ENCODE measurements at regions not wholly inside any gene's neighbourhood (a gene's known extent, or its start where the extent isn't known, plus 50 kb on each side); places are given as distances from the start of the nearest gene placed in this dataset.

GRCh38 chr3:104316118-104316517 is 1050.6 kb upstream of the ALCAM start:
- no peak overlapping the region for H3K14ac ChIP-seq (ENCODE audit: insufficient read length)
- no peak overlapping the region for H2BK20ac ChIP-seq (ENCODE audit: low read length)
- H3K4me2 ChIP-seq (ENCODE audit: insufficient read depth in 1 of 2, low read depth in 2 of 2, low read length in 2 of 2) = no peak overlapping the region
- no peak overlapping the region for H3K4ac ChIP-seq (replicated peaks; ENCODE audit: insufficient read length, low read depth, low read length)
- no peaks in the 10 kb centered on the region for H4K20me1 ChIP-seq (replicated peaks in 1 of 2; ENCODE audit: control insufficient read depth in 1 of 2, insufficient read depth in 2 of 2, low read length in 2 of 2)
- no peak overlapping the region for H2BK12ac ChIP-seq (ENCODE audit: low read depth, low read length)
- no peaks in the 10 kb centered on the region for H3K79me2 ChIP-seq (ENCODE audit: control insufficient read depth in 1 of 2, insufficient read depth in 2 of 2, low read length in 2 of 2)
- H3K4me3 ChIP-seq (ENCODE audit: extremely low read depth in 1 of 4, insufficient read depth in 2 of 4, low read depth in 3 of 4, low read length in 4 of 4) = no peak overlapping the region
- 100% methylated on average over 1 of the region's 1 CpG; no CpG with 5 or more reads in 1 of the 2 experiments for WGBS, 2 experiments (ENCODE audit: extremely low coverage in 1 of 2, insufficient coverage in 1 of 2, insufficient read length in 1 of 2, insufficient replicate concordance in 2 of 2, low coverage in 1 of 2, low lambda C conversion rate in 2 of 2, missing lambda C conversion rate in 1 of 2)
- H3K56ac ChIP-seq (replicated peaks; ENCODE audit: insufficient read length, low read depth, low read length) = no peak overlapping the region
- no peak overlapping the region for H3K23ac ChIP-seq (ENCODE audit: insufficient read length)
- H3K36me3 ChIP-seq (ENCODE audit: control insufficient read depth in 2 of 4, insufficient read depth in 4 of 4, low read length in 3 of 4) = no peaks in the 10 kb centered on the region; a peak in 1 of 8 replicates
- no peak overlapping the region for H2AFZ ChIP-seq (ENCODE audit: low read length)
- DNase-seq (ENCODE audit: low read depth in 1 of 2, low spot score in 2 of 2) (no peak), FAIRE-seq (no peak)
- no peak overlapping the region for H3K18ac ChIP-seq (ENCODE audit: extremely low read depth, low read length)
- H2BK120ac ChIP-seq (replicated peaks; ENCODE audit: low read depth, low read length) = no peak overlapping the region
- H3K27me3 ChIP-seq (replicated peaks in 1 of 4; ENCODE audit: control insufficient read depth in 3 of 4, extremely low read depth in 1 of 4, insufficient read depth in 3 of 4, low read length in 3 of 4) = no peaks in the 10 kb centered on the region
- no peak overlapping the region for H4K8ac ChIP-seq (ENCODE audit: extremely low read depth, insufficient read depth, low read length)
- no peak overlapping the region for H2AK5ac ChIP-seq (ENCODE audit: low read depth, low read length)
- no peaks in the 10 kb centered on the region for H3K9me3 ChIP-seq (ENCODE audit: insufficient read depth in 2 of 2, low read depth in 1 of 2, low read length in 1 of 2)
- H3K4me1 ChIP-seq (replicated peaks in 1 of 4; ENCODE audit: control insufficient read depth in 3 of 4, insufficient read depth in 4 of 4, low read length in 3 of 4) = no peaks in the 10 kb centered on the region
- no peak overlapping the region for H2BK5ac ChIP-seq (ENCODE audit: low read depth, low read length)
- no peak overlapping the region for H4K5ac ChIP-seq (ENCODE audit: insufficient read length, low read depth, low read length)
- CTCF ChIA-PET (ENCODE audit: partially characterized antibody) = interaction anchor here (0.6 kb wide), 1 partner anchor 608 kb away, joined by 3 read pairs; no protein-coding TSS in a partner anchor
- no peak overlapping the region for H3K27ac ChIP-seq (ENCODE audit: low read depth, low read length)
- H3K9ac ChIP-seq (replicated peaks in 1 of 4; ENCODE audit: extremely low read depth in 1 of 4, low read depth in 3 of 4, low read length in 3 of 4) = no peak overlapping the region
- POLR2A ChIA-PET (ENCODE audit: partially characterized antibody) = no interaction called here
- H3K79me1 ChIP-seq (ENCODE audit: low read depth, low read length) = no peaks in the 10 kb centered on the region
- H3K23me2 ChIP-seq (ENCODE audit: low read depth, low read length) = no peaks in the 10 kb centered on the region
- H4K91ac ChIP-seq (replicated peaks; ENCODE audit: insufficient read length, low read length) = no peak overlapping the region
- H2BK15ac ChIP-seq (ENCODE audit: low read length) = no peak overlapping the region
- TF ChIP-seq CEBPB (IDR thresholded peaks at IDR 0.05; ENCODE audit: low read depth, low read length) (no peak), HDAC6 (IDR thresholded peaks at IDR 0.05; ENCODE audit: low read depth, low read length) (no peak), SRF (IDR thresholded peaks at IDR 0.05; ENCODE audit: low read depth, low read length) (no peak), POLR2A (IDR thresholded peaks at IDR 0.05; ENCODE audit: control extremely low read depth in 1 of 2, low read depth in 2 of 2, low read length in 2 of 2) (no peak), RFX5 (IDR thresholded peaks at IDR 0.05; ENCODE audit: borderline replicate concordance, low read depth, low read length) (no peak), CHD1 (IDR thresholded peaks at IDR 0.05; ENCODE audit: low read depth, low read length) (no peak), CTCF (IDR thresholded peaks at IDR 0.05; ENCODE audit: control extremely low read depth in 1 of 3, insufficient read depth in 1 of 3, low read depth in 1 of 3, low read length in 3 of 3) (no peak), RAD21 (IDR thresholded peaks at IDR 0.05 in 1 of 2, conservative IDR thresholded peaks at IDR 0.05 in 1 of 2; ENCODE audit: low read depth in 2 of 2, low read length in 2 of 2) (no peak), GTF2F1 (IDR thresholded peaks at IDR 0.05; ENCODE audit: borderline replicate concordance, low read depth, low read length) (no peak), KDM1A (IDR thresholded peaks at IDR 0.05; ENCODE audit: borderline replicate concordance, low read length) (no peak), SAP30 (IDR thresholded peaks at IDR 0.05; ENCODE audit: insufficient read depth, insufficient replicate concordance, low read length) (no peak), PHF8 (conservative IDR thresholded peaks at IDR 0.05; ENCODE audit: low read depth, low read length) (no peak), RXRA (IDR thresholded peaks at IDR 0.05; ENCODE audit: insufficient read depth, low read depth, low read length) (no peak)
